HCEC 1CT (cell line): ENCODE measurements at regions not wholly inside any gene's neighbourhood (a gene's known extent, or its start where the extent isn't known, plus 50 kb on each side); places are given as distances from the start of the nearest gene placed in this dataset.

ENCODE experiments used
- DNase-seq: peaks from one replicate; pipeline ENCODE4 v3.0.0-alpha.2; 2017

DNA sequence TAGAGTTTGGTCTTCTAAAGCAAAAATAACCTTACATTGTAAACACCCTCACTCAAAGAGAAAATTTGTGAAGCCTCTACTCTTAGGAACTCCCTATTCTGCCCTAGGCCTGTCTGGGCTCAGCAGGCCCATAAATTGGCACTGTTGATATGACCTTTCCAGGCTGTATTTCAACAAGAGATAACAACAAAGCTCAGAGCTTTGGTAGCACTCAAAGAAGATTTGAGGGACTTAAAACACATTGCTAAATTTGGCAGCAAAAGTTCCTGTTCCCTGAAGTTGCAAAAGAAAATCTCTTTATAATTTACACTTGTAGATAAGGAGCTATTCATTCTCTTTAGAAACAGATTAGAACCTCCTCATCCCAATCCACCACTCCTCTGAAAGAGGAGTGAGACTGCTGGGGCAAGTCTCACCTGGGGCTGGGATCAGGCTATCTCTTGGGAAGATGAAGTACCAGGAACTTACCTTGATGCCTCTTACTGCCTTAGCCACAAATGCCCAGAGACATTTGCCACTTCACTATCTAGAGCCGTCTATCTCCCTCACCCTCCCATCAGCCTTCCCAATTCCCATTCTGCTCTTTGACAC, 110.4 kb upstream of the AKIP1 start:
- no peak for DNase-seq

DNA sequence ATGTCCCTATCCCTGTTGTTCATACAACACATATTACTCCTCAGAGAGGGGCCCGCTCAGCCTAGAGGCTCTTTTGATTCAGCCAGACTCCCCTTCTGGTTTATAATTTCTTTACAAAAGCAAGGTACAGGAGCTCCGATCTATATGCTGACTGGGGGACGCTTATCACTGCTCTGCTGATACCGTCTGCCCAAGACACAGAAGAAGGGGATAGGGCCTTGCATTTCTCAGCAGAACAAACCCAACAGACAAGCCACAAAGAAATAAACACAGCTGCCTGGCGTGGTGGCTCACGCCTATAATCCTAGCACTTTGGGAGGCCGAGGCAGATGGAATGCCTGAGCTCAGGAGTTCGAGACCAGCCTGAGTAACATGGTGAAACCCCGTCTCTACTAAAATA, 109.9 kb upstream of the AKIP1 start:
- DNase-seq: no peak

DNA sequence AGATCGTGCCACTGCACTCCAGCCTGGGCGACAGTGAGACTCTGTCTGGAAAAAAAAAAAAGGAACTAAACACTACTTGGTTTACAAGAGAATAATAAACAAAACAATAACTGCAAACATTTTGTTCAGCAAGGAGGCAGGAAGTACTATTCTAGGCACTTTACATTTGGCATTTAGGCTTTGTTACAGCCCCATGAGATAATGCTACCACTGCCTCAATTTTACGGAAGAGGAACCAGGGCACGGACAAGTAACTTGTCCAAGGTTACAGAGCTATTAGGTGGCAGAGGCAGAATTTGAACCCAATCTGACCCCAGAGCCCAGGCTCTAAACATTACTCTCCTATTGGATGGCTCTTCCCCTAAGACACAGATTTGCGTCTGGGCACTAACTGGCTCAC, 108.7 kb upstream of the AKIP1 start:
- DNase-seq: no peak

DNA sequence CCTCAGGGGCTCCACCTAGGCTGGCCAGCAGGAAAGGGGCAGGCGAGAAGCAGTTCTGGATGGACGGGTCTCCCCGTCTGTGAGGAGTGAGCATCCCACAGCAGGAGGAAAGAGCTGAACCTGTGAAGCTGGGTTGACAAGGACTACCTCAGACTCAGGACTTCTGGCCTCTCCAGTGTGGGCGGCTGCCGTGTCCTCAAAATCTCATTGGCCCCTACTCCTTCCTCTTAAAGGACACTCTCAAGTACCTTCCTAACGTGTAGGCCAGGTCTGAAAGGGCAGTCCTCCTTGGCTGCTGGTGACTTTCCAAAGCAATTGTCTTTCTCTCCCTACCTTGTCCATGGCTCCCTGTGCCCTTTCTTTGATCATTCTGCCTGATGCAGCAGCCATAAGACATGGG, 107.0 kb upstream of the AKIP1 start:
- no peak for DNase-seq

DNA sequence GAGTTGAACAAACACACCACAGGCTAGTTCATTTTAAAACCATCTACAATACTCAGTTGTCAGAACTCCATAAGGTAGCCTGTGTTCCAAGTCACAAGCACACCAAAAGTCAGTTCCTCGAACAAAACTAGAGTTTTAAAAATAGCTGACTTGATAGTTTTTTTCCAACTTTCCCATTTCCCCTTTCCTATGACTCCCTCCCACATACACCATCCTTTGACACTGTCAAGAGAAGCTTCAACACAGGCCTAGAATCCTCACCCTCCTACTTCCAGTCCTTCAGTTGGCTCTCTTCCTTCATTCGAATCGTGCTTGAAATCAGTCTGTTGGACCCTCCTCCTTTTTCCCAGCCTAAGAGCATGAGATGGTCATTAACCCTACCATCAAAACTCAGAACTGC, 105.7 kb upstream of the AKIP1 start:
- no peak for DNase-seq

DNA sequence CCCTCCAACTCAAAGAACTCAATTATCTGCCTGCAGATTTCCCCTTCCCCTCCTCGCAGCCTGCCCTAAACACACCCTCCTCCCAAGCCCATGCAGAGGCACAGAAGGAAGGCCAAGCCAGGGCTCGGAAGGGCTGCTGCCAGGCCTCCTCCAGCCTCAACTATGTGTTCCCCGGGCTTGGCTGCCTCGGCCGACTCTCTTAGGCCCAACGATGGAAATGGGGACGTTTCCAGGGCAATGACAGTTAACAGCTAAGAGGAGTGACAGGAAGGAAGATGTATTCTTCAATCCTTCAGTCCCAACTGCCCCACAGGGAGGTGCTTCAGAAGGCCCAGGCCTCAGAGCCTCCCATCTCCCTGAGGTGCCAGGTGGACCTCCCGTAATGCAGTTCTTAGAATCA, 104.0 kb upstream of the AKIP1 start:
- no peak for DNase-seq

DNA sequence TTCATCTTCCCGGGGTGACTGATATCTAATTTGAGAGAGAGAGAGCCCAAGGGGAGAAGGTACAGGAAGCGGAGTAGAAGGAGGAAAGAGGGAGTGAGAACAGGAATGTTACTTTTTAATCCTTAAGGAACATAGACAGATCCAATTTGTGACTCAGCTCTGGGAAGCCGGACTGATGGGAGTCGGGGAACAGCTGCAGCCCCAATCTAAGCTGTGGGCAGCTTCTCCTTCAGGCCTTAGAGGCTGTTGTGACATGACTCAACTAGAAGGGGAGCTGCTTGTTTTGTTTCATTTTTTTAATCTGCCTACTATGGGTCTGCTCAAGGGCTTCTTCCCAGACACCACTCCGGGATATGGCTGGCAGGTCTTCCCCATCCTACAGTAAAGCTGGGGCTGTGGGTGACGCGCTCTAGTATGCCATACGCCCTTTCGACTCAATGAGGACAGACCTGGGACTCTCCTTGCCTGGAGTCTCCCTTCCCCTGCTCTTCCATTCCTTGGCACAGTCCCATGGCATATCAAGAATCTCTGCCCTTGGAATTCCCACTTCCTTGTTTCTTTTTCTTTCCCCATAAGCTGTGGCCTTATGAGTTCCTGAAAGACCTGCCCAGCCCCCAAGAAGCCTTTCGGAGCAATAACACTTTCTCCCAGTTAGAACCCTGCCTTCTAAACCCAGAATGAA, 103.3 kb upstream of the AKIP1 start:
- peak; percentile 96 for DNase-seq

DNA sequence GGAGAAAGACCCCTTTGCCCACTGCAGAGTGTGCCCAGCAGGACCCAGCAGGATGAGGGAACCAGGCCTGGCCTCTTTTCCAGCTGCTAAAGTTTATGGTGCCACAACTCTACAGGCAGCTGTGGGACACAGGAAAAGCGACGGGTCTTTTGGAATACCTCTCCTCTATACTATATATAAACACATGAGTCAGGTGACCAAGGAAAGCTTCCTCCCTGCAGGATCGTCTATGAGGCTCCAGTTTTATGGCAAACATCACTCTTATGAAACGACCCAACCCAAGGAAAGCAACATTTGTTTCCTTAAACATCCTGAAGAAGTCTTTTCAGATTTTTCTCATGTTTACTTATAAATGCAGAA, 102.8 kb upstream of the AKIP1 start:
- DNase-seq: peak; percentile 33

DNA sequence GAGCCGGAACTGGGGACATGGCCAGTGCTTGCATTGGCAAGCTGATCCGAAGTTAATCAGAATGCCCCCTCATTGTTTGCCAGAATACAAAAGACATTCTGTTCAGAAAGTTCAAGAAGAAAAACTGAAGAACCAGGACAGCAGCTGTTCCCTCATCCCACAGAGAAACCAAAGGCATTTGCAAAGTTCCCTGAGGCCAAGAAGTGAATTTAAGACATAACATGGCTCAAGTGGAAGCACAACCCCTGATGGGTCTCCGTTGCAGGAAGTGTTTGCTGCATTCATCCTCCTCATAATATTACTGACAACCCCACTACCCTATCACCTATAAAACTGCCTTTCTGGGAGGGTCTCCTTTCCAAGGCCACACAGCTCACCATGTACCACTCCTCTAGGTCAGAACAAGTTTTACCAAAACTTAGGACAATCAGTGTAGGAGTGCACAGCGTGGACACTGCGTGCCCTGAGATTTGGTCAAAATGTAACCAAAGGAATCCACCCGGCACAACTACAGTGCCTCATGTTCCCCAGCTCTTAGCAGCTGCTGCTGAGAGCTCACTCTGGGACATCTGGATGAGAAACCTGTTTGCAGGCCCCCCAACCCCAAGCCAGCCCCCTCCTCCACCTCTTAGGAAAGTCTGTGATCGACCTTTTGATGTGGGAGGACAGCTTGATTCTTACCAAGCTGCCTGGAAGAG, 101.6 kb upstream of the AKIP1 start:
- DNase-seq: peak; percentile 3

DNA sequence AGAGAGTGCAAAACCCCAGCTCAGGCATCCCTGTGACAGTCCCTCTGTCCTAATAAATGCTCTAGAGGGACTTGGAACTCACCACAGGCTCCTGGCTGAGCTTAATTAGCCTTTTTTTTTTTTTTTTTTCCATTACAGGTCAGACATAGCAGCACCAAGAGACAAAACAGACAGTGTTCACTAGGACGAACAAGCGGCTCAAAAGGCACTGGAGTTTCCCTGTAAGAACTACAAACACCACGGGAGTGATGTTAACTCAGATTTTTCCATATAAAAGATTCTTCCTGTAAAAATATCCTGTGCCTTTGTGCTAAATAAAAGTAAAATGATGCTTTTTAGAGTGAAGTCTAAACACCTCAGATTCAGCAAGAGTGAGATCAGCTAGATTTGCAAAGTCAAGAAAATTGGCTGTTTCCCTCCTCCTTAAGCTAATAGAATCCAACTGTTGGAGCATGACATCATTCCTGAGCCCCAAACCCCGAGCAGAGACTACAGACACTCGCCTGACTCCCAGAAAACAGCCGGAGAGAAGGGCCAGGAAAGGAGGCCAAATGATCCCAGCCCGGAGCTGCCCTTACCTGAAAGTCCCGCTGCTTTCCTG, 101.0 kb upstream of the AKIP1 start:
- peak; percentile 67 for DNase-seq

DNA sequence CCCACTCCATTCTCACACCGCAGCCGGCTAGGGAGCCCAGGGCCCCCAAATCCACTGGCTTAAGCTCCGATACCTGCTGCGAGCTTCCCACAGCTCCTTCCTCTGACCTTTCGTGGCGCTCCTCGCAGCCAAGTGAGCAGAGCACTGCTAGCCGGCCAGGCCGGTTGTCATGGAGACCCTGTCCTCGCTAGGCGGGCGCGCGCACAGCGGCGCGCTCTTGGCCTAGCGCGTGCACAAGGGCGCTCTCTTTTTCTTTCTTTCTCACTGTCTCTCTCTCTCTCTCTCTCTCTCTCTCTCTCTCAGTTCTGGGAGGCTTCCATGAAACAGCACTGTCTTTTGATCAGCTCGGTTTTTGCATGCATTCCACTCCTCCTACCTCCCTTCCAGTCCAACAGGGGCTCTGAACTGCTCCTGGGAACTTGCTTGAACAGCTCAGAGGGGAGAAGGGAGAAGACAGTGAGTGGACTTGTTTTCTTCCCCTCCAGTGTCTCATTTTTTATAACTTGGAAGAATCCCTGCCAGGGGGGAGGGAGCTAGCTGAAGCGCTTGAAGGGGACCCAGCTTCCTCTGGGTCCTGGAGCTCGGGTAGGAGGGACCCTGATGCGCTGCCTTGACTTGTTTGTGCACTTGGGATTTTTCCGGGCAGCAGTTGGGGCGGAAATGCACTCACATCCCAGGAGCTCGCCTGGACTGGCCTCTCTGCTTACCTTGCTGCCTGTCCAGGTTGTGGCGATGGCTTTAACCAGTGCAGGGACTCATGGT, 100.3 kb upstream of the AKIP1 start:
- peak; percentile 88 for DNase-seq

DNA sequence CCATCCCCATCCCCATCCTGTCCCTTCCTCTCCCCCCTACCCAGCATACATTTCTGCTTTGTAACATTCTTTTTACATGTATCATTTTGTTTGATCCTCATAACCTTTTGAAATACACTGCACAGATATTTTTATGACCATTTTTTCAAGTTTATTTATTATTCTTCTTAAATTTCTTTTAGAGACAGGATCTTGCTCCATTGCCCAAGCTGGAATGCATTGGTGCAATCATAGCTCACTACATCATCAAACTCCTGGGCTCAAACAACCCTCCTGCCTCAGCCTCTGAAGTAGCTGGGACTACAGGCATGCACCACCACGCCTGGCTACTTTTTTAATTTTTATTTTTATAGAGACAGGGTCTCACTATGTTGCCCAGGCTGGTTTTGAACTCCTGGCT, 99.4 kb upstream of the AKIP1 start:
- DNase-seq: peak; percentile 63

DNA sequence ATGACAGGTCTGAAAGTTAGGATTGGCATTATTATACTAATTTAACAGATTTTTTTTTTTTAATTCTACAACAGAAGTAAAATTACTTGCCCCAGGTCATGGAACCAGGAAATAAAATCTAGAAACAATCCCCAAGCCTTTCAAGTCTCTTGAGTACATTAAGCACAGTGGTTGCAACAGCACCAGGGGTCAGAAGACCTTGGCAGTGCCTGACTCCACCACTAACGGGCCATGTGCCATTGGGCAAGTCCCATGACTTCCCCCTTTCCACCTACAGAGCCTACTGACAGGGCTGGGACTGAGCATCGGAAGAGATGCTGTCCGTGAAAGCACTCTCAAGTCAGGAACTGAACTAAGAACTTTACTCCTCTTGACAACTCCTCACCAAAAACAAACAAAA, 98.6 kb upstream of the AKIP1 start:
- peak; percentile 47 for DNase-seq

DNA sequence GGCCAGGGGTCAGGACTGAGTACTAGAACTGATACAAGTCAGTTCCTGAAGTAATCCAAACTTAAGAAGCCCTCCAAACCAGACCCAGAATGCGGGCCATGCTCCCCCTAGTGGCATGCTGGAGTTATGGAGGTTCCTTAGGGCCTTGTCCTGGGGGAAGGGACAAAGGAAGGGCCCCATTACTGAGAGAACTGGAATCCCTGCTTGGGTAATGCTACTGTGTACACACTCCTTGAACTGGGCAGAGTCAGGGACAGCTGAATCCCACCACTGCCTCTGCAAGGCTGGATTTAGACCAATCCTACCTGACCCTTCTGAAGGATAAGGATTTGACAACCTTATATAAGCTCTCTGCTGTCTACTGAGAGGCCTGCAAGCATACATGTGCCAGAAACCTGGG, 97.3 kb upstream of the AKIP1 start:
- DNase-seq: peak; percentile 89

DNA sequence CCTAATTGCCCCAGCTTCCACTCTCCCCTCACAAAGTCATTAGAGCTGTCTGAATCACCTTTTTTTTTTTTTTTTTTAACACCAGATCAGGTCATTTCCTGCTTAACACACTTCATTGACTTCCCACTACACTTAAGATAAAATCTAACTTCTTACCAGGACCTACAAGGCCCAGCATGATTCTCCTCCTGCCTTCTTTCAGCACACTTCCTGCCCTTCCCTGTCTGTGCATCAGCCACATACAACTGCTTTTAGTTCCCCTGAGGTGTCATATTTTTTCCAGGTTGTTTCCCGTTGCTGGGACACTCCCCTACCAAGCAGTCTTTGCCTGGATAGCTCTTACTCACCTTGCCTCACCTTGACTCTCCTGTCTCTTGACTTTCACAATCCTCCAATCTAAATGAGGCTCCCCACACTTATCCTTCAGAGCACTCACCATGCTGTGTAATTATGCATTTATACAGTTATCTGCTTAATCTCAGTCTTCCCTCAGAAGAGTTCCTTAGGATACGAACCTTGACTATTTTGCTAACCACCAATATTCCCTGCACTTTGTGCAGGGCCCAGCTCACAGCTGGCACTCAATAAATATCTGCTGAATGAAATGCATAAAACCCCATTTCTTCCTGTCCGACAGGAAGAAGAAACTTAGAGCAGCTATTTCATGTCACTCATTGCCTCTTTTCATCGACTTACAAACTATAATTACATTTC, 96.6 kb upstream of the AKIP1 start:
- DNase-seq: no peak

DNA sequence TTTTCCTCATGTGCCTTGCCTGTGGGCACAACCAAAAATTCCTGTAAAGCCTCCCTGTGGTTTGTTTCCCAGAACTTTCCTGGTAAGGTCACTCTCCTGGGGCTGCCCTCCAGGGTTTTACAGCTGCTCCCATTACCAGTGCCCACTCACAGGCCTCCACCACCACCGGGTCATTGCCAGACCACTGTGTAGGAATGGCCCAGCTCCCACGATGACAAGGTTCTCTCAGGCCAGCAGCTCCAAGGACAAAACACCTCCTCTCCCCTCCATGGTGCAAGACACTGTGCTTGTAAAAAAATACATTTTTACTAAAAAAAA, 96.1 kb upstream of the AKIP1 start:
- DNase-seq: no peak

DNA sequence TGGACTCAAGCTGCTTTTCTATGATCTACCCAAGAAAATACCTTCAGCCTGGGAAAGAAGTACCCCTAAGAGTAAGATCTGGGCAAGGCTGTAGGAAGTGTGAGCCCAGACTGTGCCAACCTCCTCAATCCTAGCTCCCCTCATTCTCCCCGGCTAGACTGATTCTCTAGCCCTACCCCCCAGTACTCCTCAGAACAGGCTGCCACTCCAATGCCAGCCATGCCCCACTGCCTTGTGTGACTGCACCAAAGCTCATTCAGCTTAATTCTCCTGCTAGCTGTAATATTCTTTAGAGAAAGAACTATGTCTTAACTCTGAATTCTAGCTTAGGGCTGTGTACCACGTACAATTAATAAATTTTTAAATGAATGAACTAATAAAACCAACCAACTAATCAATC, 92.6 kb upstream of the AKIP1 start:
- DNase-seq: no peak

DNA sequence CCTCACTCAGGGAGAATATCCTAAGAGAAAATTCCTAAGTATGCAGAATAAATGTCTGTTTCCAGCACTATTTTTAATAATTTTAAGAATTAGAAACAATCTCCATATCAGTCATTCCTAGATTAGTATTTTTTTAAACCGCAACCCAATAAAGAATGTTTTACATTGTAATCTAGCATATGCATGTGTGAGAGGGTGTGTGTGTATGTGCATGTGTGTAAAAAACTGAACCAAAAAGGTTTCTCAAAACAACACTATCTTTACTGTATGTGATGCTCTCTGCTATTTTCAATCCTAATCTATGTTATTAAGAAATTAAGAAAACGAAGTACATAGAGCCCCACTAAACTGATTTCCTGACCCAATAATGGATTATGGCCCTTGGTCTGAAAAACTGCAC, 90.6 kb upstream of the AKIP1 start:
- DNase-seq: no peak

DNA sequence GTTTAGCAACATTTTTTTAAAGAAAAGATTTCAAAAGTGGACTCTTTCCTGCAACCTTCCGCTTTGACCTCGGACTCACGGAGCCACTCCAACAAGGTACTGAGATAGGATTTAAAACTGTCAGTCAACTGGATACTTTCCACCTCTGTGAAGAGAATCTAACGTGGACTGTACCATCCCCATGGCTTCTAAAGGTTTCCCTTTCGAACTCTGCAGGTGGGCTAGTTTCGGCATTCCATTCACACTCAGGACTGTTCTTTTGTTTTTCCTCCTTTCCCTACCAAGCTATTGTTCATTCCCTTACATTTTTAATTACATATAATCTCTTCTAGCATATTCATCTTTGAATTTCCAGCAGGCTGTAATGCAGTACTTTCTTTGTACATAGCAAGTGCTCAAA, 88.5 kb upstream of the AKIP1 start:
- no peak for DNase-seq

DNA sequence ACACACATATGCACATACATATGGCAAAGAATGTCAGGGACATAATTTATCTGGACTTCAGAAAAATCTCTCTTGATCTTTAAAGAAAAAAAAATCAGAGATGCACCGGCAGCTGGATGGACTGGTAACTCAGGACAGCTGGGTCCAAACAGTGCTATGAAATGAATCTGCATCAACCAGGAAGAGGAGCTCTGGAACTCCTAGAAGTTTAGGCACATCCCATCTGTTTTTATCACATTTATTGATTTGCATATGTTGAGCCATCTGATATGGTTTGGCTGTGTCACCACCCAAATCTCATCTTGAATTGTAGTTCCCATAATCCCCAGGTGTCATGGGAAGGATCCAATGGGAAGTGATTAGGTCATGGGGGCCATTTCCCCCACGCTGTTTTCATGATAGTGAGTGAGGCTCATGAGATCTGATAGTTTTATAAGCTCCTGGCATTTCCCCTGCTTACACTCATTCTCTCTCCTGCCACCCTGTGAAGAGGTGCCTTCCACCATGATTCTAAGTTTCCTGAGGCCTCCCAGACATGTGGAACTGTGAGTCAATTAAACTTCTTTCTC, 87.7 kb upstream of the AKIP1 start:
- DNase-seq: no peak

DNA sequence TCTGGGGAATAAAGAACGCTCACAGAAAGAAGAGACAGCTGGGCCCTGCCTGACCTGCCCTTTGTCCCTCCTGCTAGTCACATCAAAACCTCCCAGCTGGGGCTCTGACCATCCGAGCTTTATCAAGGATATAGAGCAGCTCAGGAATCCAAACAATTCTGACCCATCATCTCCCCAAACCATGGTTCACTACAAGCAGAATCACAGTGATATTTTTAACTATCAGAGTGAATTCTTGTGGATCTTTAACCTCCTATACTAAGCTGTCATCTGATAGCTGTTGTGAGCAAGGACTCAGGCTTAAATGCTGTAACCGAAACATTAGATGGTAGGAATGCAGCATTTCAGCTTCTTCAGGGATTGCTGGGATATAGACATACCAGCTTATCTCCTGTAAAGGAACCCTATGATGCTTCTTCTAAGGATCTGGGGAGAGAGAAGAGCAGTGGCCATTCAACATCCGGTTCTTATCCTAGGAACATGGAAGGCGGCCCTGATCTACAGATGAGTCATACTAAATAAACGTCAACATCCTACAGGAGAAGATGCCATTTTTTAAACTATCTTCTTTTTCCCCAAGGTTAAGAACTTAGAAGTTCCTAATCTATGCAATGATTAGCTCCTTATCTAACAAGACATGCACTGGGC, 84.7 kb upstream of the AKIP1 start:
- peak; percentile 81 for DNase-seq
